ENCODE measurements at regions not wholly inside any gene's neighbourhood (a gene's known extent, or its start where the extent isn't known, plus 50 kb on each side); places are given as distances from the start of the nearest gene placed in this dataset.

- Histone ChIP-seq H3K79me2 (no peaks in the 10 kb centered on the region), H3K27me3 (no peaks in the 10 kb centered on the region), H3K4me1 (ENCODE audit: insufficient read depth) (peaks cover 3% of the 10 kb centered on the region), H3K4me2 (no peak overlapping the region), H3K9me3 (ENCODE audit: low read depth) (no peaks in the 10 kb centered on the region), H3K36me3 (replicated peaks; ENCODE audit: insufficient read depth, low read depth) (no peaks in the 10 kb centered on the region), H3K4me3 (no peak overlapping the region), H3K27ac (peak overlapping the region; percentile 61), H2AFZ (no peak overlapping the region), H3K9me2 (replicated peaks; ENCODE audit: insufficient read depth) (no peaks in the 10 kb centered on the region), H4K20me1 (ENCODE audit: insufficient read depth, poor library complexity, severe bottlenecking) (no peaks in the 10 kb centered on the region)
- TF ChIP-seq EZH2phosphoT487 (IDR thresholded peaks at IDR 0.05; ENCODE audit: low read depth, severe bottlenecking, unreplicated experiment) (no peak), CTCF (IDR thresholded peaks at IDR 0.05; ENCODE audit: poor library complexity) (no peak), EZH2 (IDR thresholded peaks at IDR 0.05; ENCODE audit: borderline replicate concordance) (no peak)
- DNase-seq (ENCODE audit: low spot score), result peak; percentile 13
- WGBS (ENCODE audit: low lambda C conversion rate, missing lambda C conversion rate), result 77% methylated on average over 5 of the region's 5 CpGs
Observed at GRCh38 chr1:90513956-90514355, 203.1 kb downstream of the BARHL2 start.

- Histone ChIP-seq H3K9me3 (ENCODE audit: low read depth) (no peaks in the 10 kb centered on the region), H3K27me3 (no peaks in the 10 kb centered on the region), H3K27ac (no peak overlapping the region), H3K36me3 (replicated peaks; ENCODE audit: insufficient read depth, low read depth) (no peaks in the 10 kb centered on the region), H4K20me1 (ENCODE audit: insufficient read depth, poor library complexity, severe bottlenecking) (no peaks in the 10 kb centered on the region), H3K4me2 (no peak overlapping the region), H3K9me2 (replicated peaks; ENCODE audit: insufficient read depth) (no peaks in the 10 kb centered on the region), H3K4me1 (ENCODE audit: insufficient read depth) (peaks cover 9% of the 10 kb centered on the region), H2AFZ (no peak overlapping the region), H3K4me3 (no peak overlapping the region), H3K79me2 (no peaks in the 10 kb centered on the region)
- 64% methylated on average over 3 of the region's 3 CpGs for WGBS (ENCODE audit: low lambda C conversion rate, missing lambda C conversion rate)
- TF ChIP-seq EZH2phosphoT487 (IDR thresholded peaks at IDR 0.05; ENCODE audit: low read depth, severe bottlenecking, unreplicated experiment), result no peak
- no peak for TF ChIP-seq EZH2 (IDR thresholded peaks at IDR 0.05; ENCODE audit: borderline replicate concordance)
- no peak for TF ChIP-seq CTCF (IDR thresholded peaks at IDR 0.05; ENCODE audit: poor library complexity)
- DNase-seq (ENCODE audit: low spot score), result no peak
Observed at GRCh38 chr1:90512441-90512840, 204.7 kb downstream of the BARHL2 start.

GRCh38 chr1:90510143-90510542 is 207.0 kb downstream of the BARHL2 start:
- DNase-seq (ENCODE audit: low spot score), result no peak
- H3K4me3 ChIP-seq, result no peak overlapping the region
- H3K4me2 ChIP-seq, result no peak overlapping the region
- no peaks in the 10 kb centered on the region for H3K36me3 ChIP-seq (replicated peaks; ENCODE audit: insufficient read depth, low read depth)
- H3K9me3 ChIP-seq (ENCODE audit: low read depth), result no peaks in the 10 kb centered on the region
- no peaks in the 10 kb centered on the region for H3K79me2 ChIP-seq
- no peak for TF ChIP-seq EZH2phosphoT487 (IDR thresholded peaks at IDR 0.05; ENCODE audit: low read depth, severe bottlenecking, unreplicated experiment)
- no peak for TF ChIP-seq EZH2 (IDR thresholded peaks at IDR 0.05; ENCODE audit: borderline replicate concordance)
- TF ChIP-seq CTCF (IDR thresholded peaks at IDR 0.05; ENCODE audit: poor library complexity), result no peak
- WGBS (ENCODE audit: low lambda C conversion rate, missing lambda C conversion rate), result 82% methylated on average over 3 of the region's 3 CpGs
- no peaks in the 10 kb centered on the region for H4K20me1 ChIP-seq (ENCODE audit: insufficient read depth, poor library complexity, severe bottlenecking)
- no peak overlapping the region for H3K27ac ChIP-seq
- no peak overlapping the region for H2AFZ ChIP-seq
- no peaks in the 10 kb centered on the region for H3K27me3 ChIP-seq
- peaks cover 9% of the 10 kb centered on the region for H3K4me1 ChIP-seq (ENCODE audit: insufficient read depth)
- no peaks in the 10 kb centered on the region for H3K9me2 ChIP-seq (replicated peaks; ENCODE audit: insufficient read depth)
